OCI-LY1 (cell line): ENCODE measurements at regions not wholly inside any gene's neighbourhood (a gene's known extent, or its start where the extent isn't known, plus 50 kb on each side); places are given as distances from the start of the nearest gene placed in this dataset.

ENCODE experiments used
- H2AFZ ChIP-seq: fragments of 200-600 bp; sonication (generic), shearing (Covaris generic); 2 replicates; pipeline ENCODE4 v1.6.0; 2014; ENCODE audit warnings: antibody characterized with exemption, mild to moderate bottlenecking, low read length
- H3F3A ChIP-seq: fragments of 200-600 bp; sonication (generic), shearing (Covaris generic); 2 replicates; pipeline ENCODE4 v1.6.0; 2014; ENCODE audit warnings: mild to moderate bottlenecking, antibody characterized with exemption, low read length, moderate library complexity; ENCODE audit not compliant: insufficient read depth
- H3K27ac ChIP-seq: fragments of 200-600 bp; sonication (generic); 2 replicates; pipeline ENCODE4 v1.5.1; 2014; ENCODE audit warnings: low read length, mixed run types, mild to moderate bottlenecking, low read depth; ENCODE audit not compliant: poor library complexity, severe bottlenecking
- H3K27me3 ChIP-seq: fragments of 200-600 bp; sonication (generic); 2 replicates; pipeline ENCODE4 v1.6.0; 2014; ENCODE audit warnings: antibody characterized with exemption, mild to moderate bottlenecking, low read length, moderate library complexity; ENCODE audit not compliant: insufficient read depth
- H3K36me3 ChIP-seq: fragments of 200-600 bp; sonication (generic); 2 replicates; pipeline ENCODE4 v1.6.1; 2014; ENCODE audit warnings: mild to moderate bottlenecking, antibody characterized with exemption, low read length, moderate library complexity, mixed read lengths; ENCODE audit not compliant: insufficient read depth
- H3K4me1 ChIP-seq: fragments of 200-600 bp; sonication (generic); 2 replicates; pipeline ENCODE4 v1.5.1; 2014; ENCODE audit warnings: mild to moderate bottlenecking, low read length, moderate library complexity; ENCODE audit not compliant: insufficient read depth, severe bottlenecking
- H3K4me2 ChIP-seq: fragments of 200-600 bp; sonication (generic), shearing (Covaris generic); 2 replicates; pipeline ENCODE4 v1.6.1; 2014; ENCODE audit warnings: low read length
- H3K4me3 ChIP-seq: fragments of 200-600 bp; sonication (generic); 2 replicates; pipeline ENCODE4 v1.5.1; 2014; ENCODE audit warnings: low read length, low read depth, mild to moderate bottlenecking, mixed read lengths; ENCODE audit not compliant: poor library complexity, severe bottlenecking
- H3K79me2 ChIP-seq: fragments of 200-600 bp; shearing (Covaris generic); 2 replicates; pipeline ENCODE4 v1.6.1; 2016; ENCODE audit warnings: mixed run types, low read length, mixed read lengths; ENCODE audit not compliant: insufficient read depth
- H3K9ac ChIP-seq: fragments of 200-600 bp; sonication (generic), shearing (Covaris generic); 2 replicates; pipeline ENCODE4 v1.6.1; 2014; ENCODE audit warnings: mild to moderate bottlenecking, low read length, mixed read lengths
- H3K9me2 ChIP-seq: fragments of 200-600 bp; sonication (generic), shearing (Covaris generic); 2 replicates; pipeline ENCODE4 v1.6.1; 2014; ENCODE audit warnings: low read depth, mild to moderate bottlenecking, low read length, mixed read lengths
- H3K9me3 ChIP-seq: fragments of 200-600 bp; shearing (Covaris generic); 2 replicates; pipeline ENCODE4 v1.6.1; 2014; ENCODE audit warnings: low read length, mixed read lengths
- H4K20me1 ChIP-seq: fragments of 200-600 bp; sonication (generic), shearing (Covaris generic); 2 replicates; pipeline ENCODE4 v1.6.0; 2016; ENCODE audit warnings: mild to moderate bottlenecking, low read length; ENCODE audit not compliant: insufficient read depth
- EZH2 ChIP-seq: fragments of 200-600 bp; sonication (generic), shearing (Covaris generic); IDR thresholded peaks from 2 replicates; pipeline ENCODE4 v1.8.0; 2017; ENCODE audit warnings: borderline replicate concordance, mixed run types, mild to moderate bottlenecking, antibody characterized with exemption, low read length, moderate library complexity, mixed read lengths
- TF ChIP-seq, protein P1 (sequence below): fragments of 200-600 bp; sonication (generic), shearing (Covaris generic); IDR thresholded peaks from 2 replicates; pipeline ENCODE4 v1.5.1; 2017; ENCODE audit warnings: mild to moderate bottlenecking, antibody characterized with exemption, low read length, moderate library complexity, mixed read lengths

GRCh38 chr17:55622547-55622946, 100.1 kb downstream of the TMEM100 start:
- Histone ChIP-seq H3K27me3 (no peaks in the 10 kb centered on the region), H3F3A (no peaks in the 10 kb centered on the region), H3K9me3 (no peaks in the 10 kb centered on the region), H3K9ac (no peak overlapping the region), H3K27ac (no peak overlapping the region), H3K36me3 (no peaks in the 10 kb centered on the region), H4K20me1 (no peaks in the 10 kb centered on the region), H3K4me3 (no peak overlapping the region), H3K79me2 (no peaks in the 10 kb centered on the region), H3K4me2 (no peak overlapping the region), H2AFZ (no peak overlapping the region), H3K9me2 (no peaks in the 10 kb centered on the region), H3K4me1 (no peaks in the 10 kb centered on the region)
- TF ChIP-seq EZH2: no peak
- TF ChIP-seq, protein P1, sequence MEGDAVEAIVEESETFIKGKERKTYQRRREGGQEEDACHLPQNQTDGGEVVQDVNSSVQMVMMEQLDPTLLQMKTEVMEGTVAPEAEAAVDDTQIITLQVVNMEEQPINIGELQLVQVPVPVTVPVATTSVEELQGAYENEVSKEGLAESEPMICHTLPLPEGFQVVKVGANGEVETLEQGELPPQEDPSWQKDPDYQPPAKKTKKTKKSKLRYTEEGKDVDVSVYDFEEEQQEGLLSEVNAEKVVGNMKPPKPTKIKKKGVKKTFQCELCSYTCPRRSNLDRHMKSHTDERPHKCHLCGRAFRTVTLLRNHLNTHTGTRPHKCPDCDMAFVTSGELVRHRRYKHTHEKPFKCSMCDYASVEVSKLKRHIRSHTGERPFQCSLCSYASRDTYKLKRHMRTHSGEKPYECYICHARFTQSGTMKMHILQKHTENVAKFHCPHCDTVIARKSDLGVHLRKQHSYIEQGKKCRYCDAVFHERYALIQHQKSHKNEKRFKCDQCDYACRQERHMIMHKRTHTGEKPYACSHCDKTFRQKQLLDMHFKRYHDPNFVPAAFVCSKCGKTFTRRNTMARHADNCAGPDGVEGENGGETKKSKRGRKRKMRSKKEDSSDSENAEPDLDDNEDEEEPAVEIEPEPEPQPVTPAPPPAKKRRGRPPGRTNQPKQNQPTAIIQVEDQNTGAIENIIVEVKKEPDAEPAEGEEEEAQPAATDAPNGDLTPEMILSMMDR: no peak

- Histone ChIP-seq H3K9me3 (no peaks in the 10 kb centered on the region), H3K4me2 (no peak overlapping the region), H3K9ac (no peak overlapping the region), H4K20me1 (no peaks in the 10 kb centered on the region), H3K27ac (no peak overlapping the region), H3K27me3 (no peaks in the 10 kb centered on the region), H3K4me1 (no peaks in the 10 kb centered on the region), H3K9me2 (no peaks in the 10 kb centered on the region), H3F3A (no peaks in the 10 kb centered on the region), H2AFZ (no peak overlapping the region), H3K4me3 (no peak overlapping the region), H3K79me2 (no peaks in the 10 kb centered on the region), H3K36me3 (no peaks in the 10 kb centered on the region)
- no peak for TF ChIP-seq EZH2
- TF ChIP-seq, protein P1: no peak
Observed at GRCh38 chr17:55620945-55621344, 101.7 kb downstream of the TMEM100 start.

- H3K36me3 ChIP-seq: no peaks in the 10 kb centered on the region
- H3K4me3 ChIP-seq: no peak overlapping the region
- H3K79me2 ChIP-seq: no peaks in the 10 kb centered on the region
- no peaks in the 10 kb centered on the region for H3F3A ChIP-seq
- H3K9ac ChIP-seq: no peak overlapping the region
- no peak overlapping the region for H2AFZ ChIP-seq
- TF ChIP-seq, protein P1: no peak
- TF ChIP-seq EZH2: no peak
- H3K4me2 ChIP-seq: no peak overlapping the region
- no peaks in the 10 kb centered on the region for H3K27me3 ChIP-seq
- no peaks in the 10 kb centered on the region for H3K9me2 ChIP-seq
- no peaks in the 10 kb centered on the region for H4K20me1 ChIP-seq
- no peaks in the 10 kb centered on the region for H3K4me1 ChIP-seq
- H3K27ac ChIP-seq: no peak overlapping the region
- no peaks in the 10 kb centered on the region for H3K9me3 ChIP-seq
Observed at GRCh38 chr17:55620023-55620422, 102.6 kb downstream of the TMEM100 start.
